ENCODE measurements at regions not wholly inside any gene's neighbourhood (a gene's known extent, or its start where the extent isn't known, plus 50 kb on each side); places are given as distances from the start of the nearest gene placed in this dataset.

GRCh38 chr3:72432246-72432645 is 416.0 kb downstream of the SHQ1 start:
- DNase-seq (ENCODE audit: low spot score), result no peak

DNA sequence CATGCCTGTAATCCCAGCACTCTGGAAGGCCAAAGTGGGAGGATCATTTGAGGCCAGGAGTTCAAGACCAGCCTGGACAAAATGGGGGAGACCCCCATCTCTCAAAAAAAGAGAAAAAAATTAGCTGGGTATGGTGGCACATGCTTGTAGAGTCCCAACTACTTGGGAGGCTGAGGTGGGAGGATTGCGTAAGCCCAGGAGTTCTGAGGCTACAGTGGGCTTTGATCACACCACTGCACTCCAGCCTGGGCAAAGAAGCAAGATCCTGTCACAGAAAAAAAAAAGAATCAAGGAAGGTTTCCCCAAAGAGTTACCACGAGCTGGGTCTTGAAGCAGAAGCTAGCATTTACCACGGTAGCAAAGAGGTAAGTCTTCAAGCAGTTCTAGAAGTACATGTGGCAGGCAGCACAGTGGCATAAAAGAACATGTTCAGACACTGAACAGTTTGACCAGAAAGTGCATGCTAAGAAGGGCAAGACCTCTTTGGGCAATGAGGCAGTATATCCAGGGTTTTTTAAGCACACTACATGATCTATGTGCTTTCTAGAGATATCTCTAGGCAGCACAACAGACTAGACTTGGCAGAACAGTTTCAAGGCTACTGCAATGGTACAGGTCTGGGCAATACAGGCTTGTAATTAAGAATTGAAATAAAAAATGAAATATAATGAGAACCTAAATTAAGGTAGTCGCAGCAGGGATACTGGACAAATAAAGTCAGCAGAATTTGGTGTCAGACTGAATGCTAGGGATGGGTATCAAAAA is 418.5 kb downstream of the SHQ1 start:
- no peak for DNase-seq (ENCODE audit: low spot score)

GRCh38 chr3:72428803-72429202 is 419.4 kb downstream of the SHQ1 start:
- DNase-seq (ENCODE audit: low spot score), result no peak

- DNase-seq (ENCODE audit: low spot score), result no peak
These were observed 420.6 kb downstream of the SHQ1 start for GRCh38 chr3:72427624-72428023.

GRCh38 chr3:72426618-72427397 is 421.4 kb downstream of the SHQ1 start:
- no peak for DNase-seq (ENCODE audit: low spot score)

DNA sequence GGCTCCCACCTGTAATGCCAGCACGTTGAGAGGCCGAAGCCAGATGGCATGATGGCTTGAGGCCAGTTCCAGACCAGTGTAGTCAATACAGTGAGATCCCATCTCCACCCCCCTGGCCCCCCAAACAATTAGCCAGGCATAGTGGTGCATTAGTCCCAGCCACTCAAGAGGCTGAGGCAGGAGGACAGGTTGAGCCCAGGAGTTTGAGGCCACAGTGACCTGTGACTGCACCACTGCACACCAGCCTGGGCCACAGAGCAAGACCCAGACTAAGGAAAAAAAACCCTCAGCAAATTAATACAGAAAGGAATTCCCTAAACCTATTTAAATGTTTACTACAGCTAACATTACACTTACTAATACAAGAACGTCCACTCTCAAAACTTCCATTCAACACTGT is 424.6 kb downstream of the SHQ1 start:
- no peak for DNase-seq (ENCODE audit: low spot score)

DNA sequence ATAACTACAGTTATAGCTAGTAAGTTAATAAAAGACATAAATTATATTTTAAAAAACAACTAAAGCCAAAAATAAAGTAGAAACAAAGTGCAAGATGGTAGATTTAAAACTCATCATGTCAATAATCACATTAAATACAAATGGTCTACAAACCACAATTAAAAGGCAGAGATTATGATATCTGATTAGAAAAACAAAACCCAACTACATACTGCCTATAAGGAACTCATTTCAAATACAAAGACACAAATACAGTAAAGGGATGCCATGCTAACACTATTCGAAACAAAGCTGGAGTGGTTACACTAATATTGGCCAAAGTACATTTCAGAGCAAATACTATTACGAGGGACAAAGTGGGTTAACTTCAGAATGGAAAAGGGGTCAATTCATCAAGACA is 426.5 kb downstream of the SHQ1 start:
- DNase-seq (ENCODE audit: low spot score), result no peak

GRCh38 chr3:72421126-72421525 is 427.1 kb downstream of the SHQ1 start:
- no peak for DNase-seq (ENCODE audit: low spot score)

DNA sequence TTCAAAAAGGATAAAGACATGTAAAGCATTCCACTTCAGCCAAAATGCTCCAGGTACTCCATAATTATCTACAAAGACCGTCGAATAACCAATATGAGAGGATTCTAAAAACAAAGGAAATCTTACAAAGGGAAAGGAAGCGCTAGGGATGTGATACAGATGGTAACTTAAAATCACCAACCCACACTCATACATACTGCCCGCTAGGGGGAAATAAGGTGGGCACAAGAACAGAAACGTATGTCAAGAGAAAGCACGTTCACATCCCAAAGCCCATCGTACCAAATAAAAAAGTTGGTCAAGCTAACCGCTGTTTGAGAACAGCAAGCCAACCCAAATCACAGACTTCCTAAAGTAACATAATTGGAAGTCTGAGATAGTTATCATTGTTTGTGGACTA is 429.4 kb downstream of the SHQ1 start:
- DNase-seq (ENCODE audit: low spot score), result no peak

DNA sequence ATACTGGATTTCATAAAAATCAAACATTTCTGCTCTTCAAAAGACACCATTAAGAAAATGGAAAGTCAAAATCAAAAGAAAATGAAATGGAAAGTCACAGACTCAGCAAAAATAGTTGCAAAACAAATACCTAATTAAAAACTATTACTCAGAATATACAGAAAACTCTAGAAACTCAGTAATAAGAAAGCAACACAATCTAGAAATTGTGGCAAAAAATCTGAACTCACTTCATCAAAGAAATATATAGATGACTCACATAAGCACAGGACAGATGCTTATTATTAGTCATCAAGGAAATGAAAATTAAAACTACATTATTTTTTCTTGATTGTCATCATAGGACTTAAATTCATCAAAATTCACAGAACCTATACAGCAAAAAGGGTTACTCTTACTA is 430.0 kb downstream of the SHQ1 start:
- no peak for DNase-seq (ENCODE audit: low spot score)

DNA sequence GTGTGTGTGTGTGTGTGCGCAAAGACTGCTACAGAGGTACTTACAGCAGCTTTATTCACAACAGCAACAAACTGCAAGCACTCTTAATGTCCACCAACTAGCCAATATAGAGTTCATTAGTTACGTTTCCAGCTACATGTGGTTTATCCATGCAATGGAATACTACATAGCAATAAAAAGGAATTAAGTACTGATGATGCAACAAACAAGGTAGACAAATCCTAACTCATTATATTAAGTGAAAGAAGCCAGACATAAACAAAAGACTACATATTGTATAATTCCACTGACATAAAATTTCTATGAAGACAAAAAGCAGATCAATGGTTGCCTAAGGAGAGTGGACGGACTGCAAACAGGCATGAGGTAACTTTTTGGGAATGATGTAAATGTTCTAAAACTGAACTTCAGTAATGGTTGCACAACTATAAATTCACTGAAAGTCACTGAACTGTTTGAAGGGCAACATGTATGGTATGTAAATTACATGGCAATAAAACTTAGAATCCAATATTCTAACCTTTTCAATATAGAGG is 433.7 kb downstream of the SHQ1 start:
- DNase-seq (ENCODE audit: low spot score), result no peak

DNA sequence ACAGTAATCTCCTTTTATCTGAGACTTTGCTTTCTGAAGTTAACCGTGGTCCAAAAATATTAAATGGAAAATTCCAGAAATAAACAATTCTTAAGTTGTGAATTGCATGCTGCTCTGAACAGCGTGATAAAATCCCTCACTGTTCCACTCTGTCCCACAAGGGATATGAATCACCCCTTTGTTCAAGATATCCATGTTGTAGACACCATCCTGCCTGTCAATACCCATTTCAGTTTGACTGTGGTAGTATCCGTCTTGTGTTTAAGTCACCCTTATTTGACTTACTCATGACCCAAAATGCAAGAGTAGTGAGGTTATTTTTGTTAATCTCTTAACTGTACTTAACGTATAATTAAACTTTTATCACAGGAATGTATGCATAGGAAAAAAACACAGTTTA is 435.0 kb downstream of the SHQ1 start:
- peak; percentile 83 for DNase-seq (ENCODE audit: low spot score)

DNA sequence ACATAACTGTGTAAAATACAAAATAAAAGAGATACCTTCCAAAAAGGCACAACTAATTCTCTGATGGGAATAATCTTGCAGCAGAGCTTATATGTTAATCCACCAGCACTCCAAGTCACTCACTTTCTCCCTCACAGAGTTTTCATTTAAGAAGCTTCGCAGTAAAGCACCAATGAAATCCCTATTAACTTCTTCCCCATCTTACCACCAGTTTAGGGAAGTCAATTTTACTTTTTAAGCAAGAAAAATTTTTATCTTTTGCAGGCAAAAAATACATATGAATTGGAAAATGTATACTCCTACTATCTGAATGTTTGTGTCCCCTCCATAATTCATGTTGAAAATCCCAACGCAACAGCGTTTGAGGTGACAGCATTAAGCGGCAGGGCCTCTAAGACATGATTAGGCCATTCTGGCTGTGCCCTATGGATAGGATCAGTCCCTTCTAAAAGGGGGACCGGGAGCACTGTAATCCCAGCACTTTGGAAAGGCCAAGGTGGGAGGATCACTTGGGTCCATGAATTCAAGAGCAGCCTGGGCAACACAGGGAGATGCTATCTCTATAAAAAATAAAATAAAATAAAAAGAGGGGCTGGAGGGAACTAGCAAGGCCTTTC is 435.8 kb downstream of the SHQ1 start:
- DNase-seq (ENCODE audit: low spot score), result no peak

DNA sequence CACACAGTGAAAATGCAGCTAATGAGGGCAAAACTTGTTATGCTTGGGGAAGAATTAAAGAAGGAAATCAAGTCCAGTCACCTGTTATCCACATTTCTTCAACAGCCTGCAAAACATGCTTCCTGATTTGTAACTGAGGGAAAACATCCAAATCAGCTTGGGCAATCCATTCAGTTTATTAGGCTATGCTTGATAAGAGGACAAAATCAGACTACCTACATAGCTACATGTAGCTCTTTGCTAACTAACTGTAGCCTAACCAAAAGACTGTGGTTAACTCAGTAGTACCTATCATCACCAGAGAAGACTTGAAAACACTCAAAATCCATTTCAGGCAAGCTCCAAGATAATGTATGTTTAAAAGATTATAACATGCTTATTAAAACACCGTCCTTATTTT is 436.4 kb downstream of the SHQ1 start:
- no peak for DNase-seq (ENCODE audit: low spot score)

- DNase-seq (ENCODE audit: low spot score), result no peak
These were observed 437.1 kb downstream of the SHQ1 start for GRCh38 chr3:72411126-72411525.

- no peak for DNase-seq (ENCODE audit: low spot score)
These were observed 439.1 kb downstream of the SHQ1 start for GRCh38 chr3:72408983-72409779.

- DNase-seq (ENCODE audit: low spot score), result no peak
These were observed 440.5 kb downstream of the SHQ1 start for GRCh38 chr3:72407766-72408165.

GRCh38 chr3:72405943-72406566 is 442.2 kb downstream of the SHQ1 start:
- peak; percentile 57 for DNase-seq (ENCODE audit: low spot score)

DNA sequence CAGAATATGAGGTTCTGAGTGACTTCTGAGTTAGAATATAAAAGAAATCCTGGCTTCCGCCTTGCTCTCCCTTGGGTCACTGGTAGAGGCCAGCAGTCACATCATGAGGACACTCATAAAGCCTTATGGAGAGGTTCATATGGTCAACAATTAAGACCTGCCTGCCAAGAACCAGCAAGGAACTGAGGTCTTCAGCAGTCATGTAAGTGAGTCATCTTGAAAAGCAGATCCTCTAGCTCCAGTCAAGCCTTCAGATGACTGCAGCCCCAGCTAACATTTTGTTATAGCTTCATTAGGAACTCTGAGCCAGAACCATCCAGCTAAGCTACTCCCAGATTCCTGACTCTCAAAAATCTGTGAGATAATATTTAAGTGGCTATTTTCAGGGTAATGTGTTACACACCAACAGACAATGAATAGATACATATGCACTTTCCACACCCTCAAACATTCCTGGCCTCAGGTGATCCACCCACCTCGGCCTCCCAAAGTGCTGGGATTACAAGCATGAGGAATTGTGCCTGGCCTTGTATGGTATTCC is 447.2 kb downstream of the SHQ1 start:
- DNase-seq (ENCODE audit: low spot score), result no peak

DNA sequence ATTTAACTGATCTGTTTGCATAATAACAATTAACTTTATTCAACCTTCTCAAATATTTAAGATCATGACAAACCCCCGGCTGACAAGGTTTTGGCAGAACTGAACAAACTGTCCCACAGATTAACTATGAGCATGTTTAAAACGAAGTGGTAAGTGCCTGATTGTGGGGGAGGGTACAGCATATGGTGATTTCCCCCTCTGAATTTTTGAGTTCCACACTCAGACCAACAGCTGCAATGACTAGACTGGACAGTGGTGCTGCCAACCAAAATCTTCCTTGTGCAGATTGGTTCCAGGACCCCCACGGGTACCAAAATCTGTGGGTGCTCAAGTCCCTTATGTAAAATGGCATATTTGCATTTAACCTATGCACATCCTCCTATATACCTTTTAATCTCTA is 449.5 kb downstream of the SHQ1 start:
- DNase-seq (ENCODE audit: low spot score), result no peak

GRCh38 chr3:72397586-72397985 is 450.7 kb downstream of the SHQ1 start:
- no peak for DNase-seq (ENCODE audit: low spot score)

Measured in putamen (tissue), 1 donor.